NCI-H524 treated with DMSO at 0.1 percent for 48 hours (cell line): ENCODE measurements at regions not wholly inside any gene's neighbourhood (a gene's known extent, or its start where the extent isn't known, plus 50 kb on each side); places are given as distances from the start of the nearest gene placed in this dataset.

Experiments used
- DNase-seq: peaks from one replicate; lab custom pipeline; 2025; lab: John Stamatoyannopoulos, UW

GRCh38 chr5:54769746-54770145 lies 215.6 kb downstream of the ESM1 start:
- no peak for DNase-seq

- no peak for DNase-seq
Measured at GRCh38 chr5:54769072-54769471, 216.3 kb downstream of the ESM1 start.

DNA sequence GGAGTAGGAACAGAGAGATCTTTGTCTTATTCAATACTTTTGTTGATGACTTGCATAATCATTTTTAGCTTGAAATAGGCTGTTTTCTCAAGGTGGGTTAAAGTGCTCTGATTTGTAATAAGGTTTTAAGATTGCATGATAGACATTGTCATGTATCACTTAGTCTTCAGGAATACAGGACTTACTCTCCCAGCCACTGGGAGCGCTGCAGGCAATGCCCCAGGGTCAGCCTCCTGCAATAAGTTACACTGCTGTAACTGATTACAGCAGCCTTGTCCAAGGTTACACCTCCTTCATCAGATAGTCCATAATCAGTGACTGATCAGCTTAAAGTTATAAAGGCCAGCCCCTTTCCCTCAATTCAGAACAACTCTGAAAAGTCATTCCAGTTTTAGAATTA lies 218.6 kb downstream of the ESM1 start:
- no peak for DNase-seq

DNA sequence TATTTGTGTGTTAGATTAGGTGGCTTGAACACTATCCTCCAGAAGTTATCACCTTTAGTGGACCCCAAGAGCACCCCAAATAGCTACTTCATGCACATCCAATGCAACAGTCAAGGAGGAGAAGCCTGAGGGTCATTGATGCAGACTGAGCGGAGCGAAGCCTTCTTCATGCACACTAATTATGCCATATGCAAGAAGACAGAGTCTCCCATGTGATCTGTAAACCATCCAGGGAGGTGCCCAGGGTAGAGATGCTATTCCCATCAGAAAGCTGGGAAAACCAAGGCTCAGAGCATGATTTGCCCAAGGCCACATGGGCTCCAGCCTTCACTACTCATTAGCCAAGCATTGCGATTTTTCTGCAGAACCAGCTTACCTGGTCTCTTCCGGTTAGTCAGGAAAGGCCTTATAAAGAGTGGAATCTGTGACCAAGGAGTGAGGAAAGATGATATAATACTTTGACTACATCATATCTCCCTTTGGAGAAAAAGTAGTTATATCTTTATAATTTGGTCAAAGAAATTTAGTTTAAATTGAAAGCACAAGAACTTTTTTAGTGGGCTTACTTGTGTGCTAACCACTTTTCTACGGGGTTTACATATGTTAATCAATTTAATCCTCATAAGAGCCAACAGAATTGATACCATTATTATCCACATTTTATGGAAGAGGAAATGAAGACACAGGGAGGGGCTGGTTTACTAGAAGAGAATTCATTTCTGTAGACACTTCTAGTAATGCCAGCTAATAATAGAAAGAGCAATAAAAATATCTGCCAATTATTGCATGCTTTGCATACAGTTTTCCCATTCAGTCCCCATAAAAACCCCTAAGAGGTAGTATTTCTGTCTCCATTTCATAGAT lies 220.0 kb downstream of the ESM1 start:
- no peak for DNase-seq

GRCh38 chr5:54764102-54765090 lies 221.0 kb downstream of the ESM1 start:
- no peak for DNase-seq

- no peak for DNase-seq
Measured at GRCh38 chr5:54761213-54761701, 224.1 kb downstream of the ESM1 start.

DNA sequence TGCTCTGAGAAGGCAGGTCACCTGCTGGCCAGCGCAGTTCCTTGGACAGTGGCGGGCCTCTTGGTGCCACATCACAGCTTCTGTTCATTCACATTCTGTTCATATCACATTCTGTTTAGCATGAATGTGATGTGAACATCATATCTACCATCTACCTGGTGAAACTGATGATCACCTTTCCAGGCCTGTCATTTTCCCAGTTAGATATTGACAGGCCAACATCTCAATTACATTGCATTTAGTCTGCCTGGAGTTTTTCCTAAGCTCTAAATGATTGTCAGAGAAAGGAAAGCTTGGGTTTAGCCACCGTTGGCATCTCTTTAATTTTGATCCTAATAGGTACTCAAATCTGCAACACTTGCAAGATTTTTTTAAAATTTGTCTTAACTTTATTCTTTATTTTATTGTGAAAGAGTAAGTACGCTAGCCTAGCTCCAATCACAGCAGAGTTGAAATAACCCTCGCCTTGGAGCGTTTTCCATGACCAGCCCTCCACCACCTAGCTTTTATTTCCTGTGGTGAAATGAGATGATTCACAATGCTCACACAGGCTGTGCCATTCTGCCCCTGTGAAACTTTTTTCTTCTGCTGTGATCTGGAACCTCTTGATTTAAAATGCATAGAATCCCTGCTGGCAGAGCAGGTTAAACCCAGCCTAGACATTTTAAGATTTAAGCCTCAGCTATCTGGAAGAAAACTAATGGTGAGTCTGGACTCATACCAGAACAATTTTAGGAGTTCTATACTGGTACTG lies 225.0 kb downstream of the ESM1 start:
- no peak for DNase-seq

DNA sequence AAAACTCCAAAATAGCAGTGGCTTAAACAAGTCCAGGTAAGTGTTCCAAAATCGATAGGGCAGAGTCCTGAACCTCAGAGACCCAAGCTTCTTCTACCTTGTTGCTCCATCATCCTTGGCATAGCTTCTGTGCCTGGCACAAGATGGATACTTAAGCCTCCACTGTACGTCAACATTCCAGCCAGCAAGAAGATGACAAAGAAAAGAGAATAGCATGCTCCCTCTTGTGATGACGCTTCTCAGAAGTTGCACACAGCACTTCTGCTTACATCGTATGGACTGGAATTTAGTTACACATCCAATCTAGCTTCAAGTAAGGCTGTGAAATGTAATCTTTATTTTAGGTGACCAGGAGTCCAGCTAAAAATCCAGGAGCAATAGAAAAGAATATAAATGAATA lies 227.4 kb downstream of the ESM1 start:
- DNase-seq = no peak

- no peak for DNase-seq
Measured at GRCh38 chr5:54757541-54757940, 227.9 kb downstream of the ESM1 start.

DNA sequence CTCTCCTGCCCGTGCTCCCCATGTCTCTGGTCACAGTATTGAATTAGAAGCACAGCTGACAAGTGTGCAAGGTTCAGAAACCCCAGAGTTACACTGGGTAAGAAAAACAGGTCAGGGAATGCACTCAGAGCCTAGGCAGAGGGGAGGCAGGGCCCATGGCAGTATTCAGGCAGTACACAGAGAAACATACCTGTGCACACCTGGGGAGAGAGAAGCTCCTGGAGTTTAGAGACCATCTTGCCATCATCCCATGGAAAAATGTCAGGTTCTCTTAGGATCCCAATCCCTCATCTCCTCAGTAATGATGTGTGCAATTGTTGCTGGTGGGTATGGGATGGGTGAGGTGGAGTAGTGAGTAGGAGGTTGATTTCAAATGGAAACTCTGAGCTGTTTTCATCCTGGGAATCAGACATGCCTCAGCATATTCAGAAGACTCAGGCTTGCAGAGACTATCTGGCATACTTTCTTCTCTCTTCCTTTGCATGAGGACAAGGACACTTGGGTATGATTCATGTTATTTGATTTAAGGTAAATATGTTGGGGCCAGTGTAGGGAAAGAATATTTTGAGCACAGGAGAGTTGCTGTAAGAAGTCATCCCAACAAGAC lies 228.5 kb downstream of the ESM1 start:
- no peak for DNase-seq

GRCh38 chr5:54756301-54756700 lies 229.1 kb downstream of the ESM1 start:
- DNase-seq = no peak

DNA sequence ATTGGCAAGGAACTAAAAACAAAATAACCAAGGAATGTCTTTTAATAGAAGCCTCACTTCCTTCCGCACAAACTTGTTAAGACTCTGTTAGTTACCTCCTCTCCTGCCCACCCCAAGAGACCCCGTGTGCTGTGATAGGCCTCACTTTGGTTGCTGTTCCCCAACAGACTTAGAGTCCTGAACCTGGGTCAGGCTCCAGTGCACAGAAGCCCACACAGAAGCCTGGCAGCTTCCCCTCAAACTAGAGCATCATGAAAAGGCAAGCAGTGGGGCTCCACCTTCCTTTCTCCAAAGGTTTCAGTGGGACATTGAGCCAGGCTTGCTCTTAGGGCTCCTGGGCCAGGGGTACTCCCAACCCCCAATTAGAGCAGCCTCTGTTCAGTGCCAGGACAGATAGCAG lies 230.5 kb downstream of the ESM1 start:
- no peak for DNase-seq

DNA sequence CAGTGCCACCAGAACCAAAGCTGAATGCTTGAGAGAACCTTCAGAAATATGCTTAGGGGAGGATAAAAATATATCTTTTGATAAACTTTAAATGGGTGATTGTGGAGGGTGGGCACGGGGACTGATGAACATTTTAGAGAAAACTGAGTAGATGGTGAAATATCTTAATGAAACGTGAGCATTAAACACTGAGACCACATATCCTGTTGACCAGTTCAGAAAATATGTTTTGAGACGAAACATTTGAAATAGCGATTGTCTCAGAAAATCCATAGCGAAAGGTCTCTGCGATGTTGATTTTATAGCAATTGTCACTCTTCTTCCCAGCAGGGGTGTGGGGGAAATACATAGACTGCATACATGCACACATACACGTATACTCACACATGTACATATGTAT lies 231.0 kb downstream of the ESM1 start:
- no peak for DNase-seq

GRCh38 chr5:54753753-54754152 lies 231.6 kb downstream of the ESM1 start:
- DNase-seq = no peak

DNA sequence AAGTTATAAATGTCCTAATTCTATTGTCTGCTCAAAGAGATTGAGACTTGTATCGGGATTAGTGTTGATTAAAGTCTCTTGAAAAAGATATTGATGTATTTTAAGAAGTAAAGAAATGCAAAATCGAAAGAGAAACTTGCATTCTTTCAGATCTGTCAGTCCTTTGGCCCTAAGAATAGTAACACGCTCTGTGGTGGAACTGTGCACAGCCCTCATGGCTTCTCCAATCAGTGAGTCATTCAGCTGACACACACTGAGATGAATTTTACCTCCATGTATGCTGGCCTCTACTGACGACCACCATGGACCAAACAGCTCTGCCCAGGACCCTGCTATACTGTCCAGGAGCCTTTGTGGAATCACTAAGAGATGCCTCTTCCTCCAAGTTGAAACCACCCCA lies 232.4 kb downstream of the ESM1 start:
- DNase-seq = no peak

DNA sequence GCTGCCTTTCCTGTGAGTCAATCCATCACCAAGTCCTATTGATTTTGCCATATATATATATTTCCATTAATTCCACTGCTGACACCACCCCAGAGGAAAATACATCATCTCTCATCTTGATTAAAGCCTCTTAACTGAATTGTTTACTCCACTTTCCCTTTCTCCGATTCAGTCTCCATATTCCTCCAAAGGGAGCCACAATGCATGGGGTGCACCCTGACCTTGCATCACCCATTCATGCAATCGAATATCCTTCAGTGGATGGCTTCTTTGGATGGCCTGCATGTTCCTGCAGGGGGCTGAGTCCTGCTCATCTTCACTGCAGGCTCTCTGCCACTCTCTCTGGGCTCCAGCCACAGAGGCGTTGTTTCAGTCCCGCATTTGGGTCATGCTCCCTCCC lies 231.0 kb downstream of the SNX18 start:
- no peak for DNase-seq

DNA sequence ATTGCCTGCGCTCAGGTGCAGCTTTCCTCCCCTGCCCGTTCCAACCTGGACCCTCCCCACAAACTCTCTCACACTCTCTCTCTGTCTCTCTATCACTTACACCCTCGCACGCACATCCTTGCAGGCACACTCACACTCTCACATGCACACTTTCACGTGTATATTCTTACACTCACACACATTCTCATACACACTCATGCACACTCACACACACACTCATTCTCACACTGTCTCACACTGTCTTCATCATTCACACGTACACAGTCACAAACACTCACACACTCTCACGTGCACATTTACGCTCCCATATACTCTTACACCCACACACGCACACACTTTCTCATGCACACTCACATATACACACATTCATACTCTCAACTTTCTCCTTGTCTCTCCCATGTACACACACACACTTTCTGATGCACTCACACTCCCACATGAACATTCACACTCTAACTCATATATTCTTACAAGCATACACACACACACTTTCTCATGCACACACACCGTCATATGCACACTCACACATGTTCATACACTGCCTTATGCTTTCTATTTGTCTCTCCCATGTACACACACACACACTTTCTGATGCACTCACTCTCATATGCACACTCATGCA lies 229.3 kb downstream of the SNX18 start:
- no peak for DNase-seq

GRCh38 chr5:54746346-54746745 lies 228.8 kb downstream of the SNX18 start:
- DNase-seq = no peak

GRCh38 chr5:54745599-54745998 lies 228.0 kb downstream of the SNX18 start:
- DNase-seq = no peak

DNA sequence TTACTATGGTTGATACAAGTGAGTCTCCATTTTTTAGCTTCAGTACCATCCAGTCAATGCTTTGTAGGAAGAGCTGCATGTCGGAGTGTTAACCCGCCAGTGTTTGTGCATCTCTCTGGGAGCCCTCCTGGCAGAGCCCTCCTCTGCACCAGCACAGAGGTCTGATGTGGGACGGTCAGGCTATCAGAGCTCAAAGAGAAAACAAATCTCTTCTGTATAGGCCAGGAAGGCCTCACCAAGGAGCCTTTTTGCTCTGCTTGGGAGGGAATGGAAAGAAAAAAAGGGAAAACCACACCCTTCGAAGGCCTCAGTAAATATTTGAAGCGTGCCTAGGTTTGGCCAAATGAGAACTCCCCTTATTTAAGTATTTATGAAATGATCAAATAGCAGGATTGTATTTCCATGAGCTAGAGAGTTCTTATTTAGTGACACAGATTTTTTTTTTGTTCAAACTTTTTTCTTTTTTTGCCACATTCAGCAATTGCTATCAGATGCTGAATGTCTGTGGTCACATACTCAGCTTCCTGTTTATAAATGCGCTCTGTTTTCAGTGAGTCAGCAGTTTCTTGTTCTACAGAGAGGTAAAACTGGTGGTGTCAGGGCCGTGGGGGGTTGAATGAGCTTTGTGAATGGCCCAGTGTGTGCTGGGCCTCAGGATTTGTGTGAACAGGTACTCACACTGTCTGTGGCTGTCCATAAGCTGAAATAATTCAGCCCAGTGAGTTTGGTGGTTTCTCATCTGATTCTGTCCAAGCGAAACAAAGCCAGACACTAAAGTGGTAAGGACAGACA lies 226.6 kb downstream of the SNX18 start:
- DNase-seq = no peak
